Heart left ventricle (tissue), 16 donors: ENCODE measurements at regions not wholly inside any gene's neighbourhood (a gene's known extent, or its start where the extent isn't known, plus 50 kb on each side); places are given as distances from the start of the nearest gene placed in this dataset.
A peak's percentile ranks its signal among the peaks of the same experiment; 100 is the strongest.

Source experiments
- ATAC-seq, 4 donors: fragments of 200-7000 bp; cut with Tn5 transposase; one replicate each; pipeline ENCODE4 v1.9.1; 2020 to 2022; ENCODE audit warnings: moderate library complexity in 4 of 4, mild to moderate bottlenecking in 3 of 4, moderate number of reproducible peaks in 1 of 4
- DNase-seq, 5 donors: peaks; one replicate each; pipeline ENCODE4 v3.0.0-alpha.2; 2020
- H3K27ac ChIP-seq, 12 donors: fragments of 200-600 bp; sonication (generic) in 4 of 12; one replicate each; pipeline versions ENCODE4 v1.5.0 to v1.8.0; 2016 to 2022; ENCODE audit warnings: mild to moderate bottlenecking in 2 of 12
- H3K27me3 ChIP-seq, 9 donors: fragments of 200-600 bp; sonication (generic) in 2 of 9; one replicate each; pipeline versions ENCODE4 v1.5.1 to v1.8.0; 2016 to 2022; ENCODE audit warnings: mild to moderate bottlenecking in 3 of 9
- H3K36me3 ChIP-seq, 9 donors: fragments of 200-600 bp; sonication (generic) in 2 of 9; one replicate each; pipeline versions ENCODE4 v1.5.0 to v1.8.0; 2018 to 2022; ENCODE audit warnings: mild to moderate bottlenecking in 2 of 9
- H3K4me1 ChIP-seq, 12 donors: fragments of 200-600 bp; sonication (generic) in 4 of 12; one replicate each; pipeline versions ENCODE4 v1.5.0 to v1.8.0; 2016 to 2022; ENCODE audit warnings: mild to moderate bottlenecking in 3 of 12
- H3K4me3 ChIP-seq, 12 donors: fragments of 200-600 bp; sonication (generic) in 4 of 12; one replicate each; pipeline versions ENCODE4 v1.5.0 to v1.8.0; 2017 to 2022; ENCODE audit warnings: mild to moderate bottlenecking in 9 of 12, moderate library complexity in 4 of 12
- H3K9me3 ChIP-seq, 12 donors: fragments of 200-600 bp; sonication (generic) in 4 of 12; one replicate each; pipeline versions ENCODE4 v1.5.0 to v1.8.0; 2016 to 2022; ENCODE audit warnings: mild to moderate bottlenecking in 1 of 12
- POLR2A ChIP-seq, 2 donors: fragments of 450-650 bp; IDR thresholded peaks; one replicate each; pipeline ENCODE4 v1.6.1; 2017; ENCODE audit warnings: antibody characterized with exemption in 2 of 2, mild to moderate bottlenecking in 2 of 2, moderate library complexity in 2 of 2
- WGBS, 4 donors: extraction: QIAGEN DNeasy Blood & Tissue Kit in 2 of 4; methylation state at CpG; one replicate each; pipeline versions ENCODE4 v1.1.5 to v1.1.7; 2013 to 2018; 5-methylcytosine and 5-hydroxymethylcytosine counted together
- intact Hi-C, 10 donors: fragments of 100-400 bp; cut with DNase I; formaldehyde crosslinking; loops; one replicate each; pipeline versions ENCODE4 v1.11.1 to v1.14.2; 2022
- TF ChIP-seq, protein P1 (sequence below), 12 donors: fragments of 200-600 bp; sonication (generic) in 4 of 12; IDR thresholded peaks; one replicate each; pipeline versions ENCODE4 v1.5.0 to v1.8.0; 2018 to 2022; ENCODE audit warnings: antibody characterized with exemption in 12 of 12, mild to moderate bottlenecking in 5 of 12
- donor health status: ischemic (EF 13 %, LVEDD 7.1; RV severe dilation, severe dysfunction).
- donor health status: healthy with polysubstance abuse.
- donor health status: DM: no; HTN: yes; CAD: no.
- donor health status: DM: no; HTN: no; CAD: no.
- donor health status: ischemic (EF 25% LVEDD 6.9; RV normal size, moderate dysfunction).
- donor health status: ischemic (EF 25% LVEDD 5.7; RV mildly dilated, moderate dysfunction).
- donor health status: healthy.
- donor health status: DM: yes; HTN: yes; CAD: no.
- donor health status: ischemic (EF 35%, LVEDD 5.7; RV mildly dilated, moderate dysfunction).
- donor health status: nonischemic (EF 11% LVEDD 7.7; RV severe dilation, severe dysfunction).
- donor health status: DM: yes; HTN: yes; CAD: no.
- donor health status: PGD.
- donor health status: ischemic (EF 29% LVEDD 5.4; RV normal size, mild dysfunction).
- donor health status: nonischemic (EF 23%, LVEDD 6.1; RV moderate dilation, normal function).

DNA sequence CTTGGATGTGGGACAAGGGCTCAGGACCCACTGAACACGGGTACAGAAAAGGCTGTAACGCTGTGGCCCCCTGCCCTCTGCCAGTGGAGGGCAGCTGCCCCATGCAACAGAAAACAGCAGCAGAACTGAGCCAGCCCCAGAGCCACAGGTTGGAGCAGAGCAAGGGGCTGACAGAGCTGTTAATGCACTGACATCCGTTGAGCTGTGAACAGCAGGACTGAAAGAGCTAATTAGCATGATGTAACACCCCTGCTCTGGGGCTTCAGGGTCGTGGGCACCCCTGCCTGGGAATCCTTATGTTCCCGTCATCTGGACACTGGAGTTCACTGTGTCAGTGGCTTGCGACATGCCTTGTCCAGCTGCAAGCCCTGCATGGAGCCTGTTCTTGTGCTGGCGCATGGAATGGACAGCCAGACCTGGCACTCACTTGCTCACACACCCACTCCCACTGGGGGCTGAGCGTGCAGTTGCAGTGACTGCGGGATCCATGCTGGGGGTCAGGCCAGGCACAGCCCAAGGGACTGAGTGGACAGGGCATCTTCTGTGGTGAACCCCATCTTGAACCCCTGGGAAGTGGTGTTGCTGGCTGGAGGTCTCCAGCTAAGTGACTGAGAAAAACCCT is 293.7 kb downstream of the DNAJB9 start:
- Histone ChIP-seq H3K27ac (no peak overlapping the region), H3K4me3 (no peak overlapping the region), H3K27me3 (no peaks in the 10 kb centered on the region), H3K9me3 (peaks cover 0 to 25% (median 9%) of the 10 kb centered on the region in 12 donors), H3K36me3 (no peaks in the 10 kb centered on the region), H3K4me1 (no peaks in the 10 kb centered on the region)
- no peak for DNase-seq
- no peak for ATAC-seq
- WGBS, 4 donors, result 69 to 86% (median 81%) methylated on average over 4 to 9 of the region's 9 CpGs
- TF ChIP-seq POLR2A (IDR thresholded peaks at IDR 0.05), result no peak
- TF ChIP-seq, protein P1, sequence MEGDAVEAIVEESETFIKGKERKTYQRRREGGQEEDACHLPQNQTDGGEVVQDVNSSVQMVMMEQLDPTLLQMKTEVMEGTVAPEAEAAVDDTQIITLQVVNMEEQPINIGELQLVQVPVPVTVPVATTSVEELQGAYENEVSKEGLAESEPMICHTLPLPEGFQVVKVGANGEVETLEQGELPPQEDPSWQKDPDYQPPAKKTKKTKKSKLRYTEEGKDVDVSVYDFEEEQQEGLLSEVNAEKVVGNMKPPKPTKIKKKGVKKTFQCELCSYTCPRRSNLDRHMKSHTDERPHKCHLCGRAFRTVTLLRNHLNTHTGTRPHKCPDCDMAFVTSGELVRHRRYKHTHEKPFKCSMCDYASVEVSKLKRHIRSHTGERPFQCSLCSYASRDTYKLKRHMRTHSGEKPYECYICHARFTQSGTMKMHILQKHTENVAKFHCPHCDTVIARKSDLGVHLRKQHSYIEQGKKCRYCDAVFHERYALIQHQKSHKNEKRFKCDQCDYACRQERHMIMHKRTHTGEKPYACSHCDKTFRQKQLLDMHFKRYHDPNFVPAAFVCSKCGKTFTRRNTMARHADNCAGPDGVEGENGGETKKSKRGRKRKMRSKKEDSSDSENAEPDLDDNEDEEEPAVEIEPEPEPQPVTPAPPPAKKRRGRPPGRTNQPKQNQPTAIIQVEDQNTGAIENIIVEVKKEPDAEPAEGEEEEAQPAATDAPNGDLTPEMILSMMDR (IDR thresholded peaks at IDR 0.05), result no peak
- intact Hi-C loops, result no loop called here

DNA sequence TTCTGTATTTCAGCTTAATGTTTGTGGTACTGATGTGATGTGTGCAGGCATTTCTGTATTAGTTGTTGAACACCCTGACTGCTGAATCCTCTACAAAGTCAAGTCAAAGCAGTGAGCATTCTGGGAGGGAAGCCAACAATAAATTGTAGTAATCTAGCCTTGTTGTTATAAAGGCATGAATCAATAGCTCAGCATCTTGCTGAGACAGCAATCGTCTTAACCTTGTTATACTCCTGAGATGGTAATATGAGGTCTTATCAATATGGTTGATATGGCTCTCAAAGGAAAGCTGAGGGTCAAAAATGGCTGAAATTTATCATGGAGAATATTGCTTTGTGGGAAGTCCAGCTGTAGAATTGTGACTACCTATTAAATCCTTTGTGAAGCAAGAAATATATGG is 299.4 kb downstream of the DNAJB9 start:
- H3K9me3 ChIP-seq, result peaks cover 0 to 43% (median 13%) of the 10 kb centered on the region in 12 donors
- no peak overlapping the region for H3K4me3 ChIP-seq
- H3K36me3 ChIP-seq, result no peaks in the 10 kb centered on the region
- DNase-seq (no peak), ATAC-seq (no peak)
- no peak overlapping the region for H3K27ac ChIP-seq
- TF ChIP-seq, protein P1 (IDR thresholded peaks at IDR 0.05), result no peak
- no peak for TF ChIP-seq POLR2A (IDR thresholded peaks at IDR 0.05)
- no peaks in the 10 kb centered on the region for H3K4me1 ChIP-seq
- intact Hi-C loops, result no loop called here
- no peaks in the 10 kb centered on the region for H3K27me3 ChIP-seq
- WGBS, 4 donors, result 45 to 62% (median 54%) methylated on average over 1 of the region's 1 CpG

DNA sequence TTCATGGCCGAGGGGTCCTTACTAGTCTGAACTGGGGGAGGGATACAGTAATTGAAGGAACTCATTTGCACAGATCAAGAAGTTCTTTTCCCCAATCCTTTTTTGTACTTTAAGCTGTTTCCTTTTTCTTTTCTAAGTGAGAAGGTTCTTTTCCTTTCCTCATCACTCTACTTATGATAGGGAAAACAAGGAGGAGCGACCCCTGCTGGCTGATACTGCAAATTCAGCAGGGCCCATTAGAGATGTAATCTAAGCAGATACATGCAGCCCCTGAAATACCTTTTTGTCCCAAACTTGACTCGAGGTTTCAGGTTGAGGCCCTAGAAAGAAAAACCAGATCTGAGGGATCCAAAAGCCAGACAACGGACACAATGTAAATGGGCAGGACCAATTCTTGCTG is 305.5 kb downstream of the DNAJB9 start:
- Histone ChIP-seq H3K9me3 (peaks cover 0 to 39% (median 13%) of the 10 kb centered on the region in 12 donors), H3K27me3 (no peaks in the 10 kb centered on the region), H3K4me1 (no peaks in the 10 kb centered on the region), H3K27ac (no peak overlapping the region), H3K36me3 (no peaks in the 10 kb centered on the region), H3K4me3 (no peak overlapping the region)
- intact Hi-C loops, result no loop called here
- DNase-seq (no peak), ATAC-seq (no peak)
- 51 to 61% (median 58%) methylated on average over 4 of the region's 4 CpGs for WGBS, 4 donors
- no peak for TF ChIP-seq POLR2A (IDR thresholded peaks at IDR 0.05)
- TF ChIP-seq, protein P1 (IDR thresholded peaks at IDR 0.05), result peak in 1 of 12 donors; percentile 10

DNA sequence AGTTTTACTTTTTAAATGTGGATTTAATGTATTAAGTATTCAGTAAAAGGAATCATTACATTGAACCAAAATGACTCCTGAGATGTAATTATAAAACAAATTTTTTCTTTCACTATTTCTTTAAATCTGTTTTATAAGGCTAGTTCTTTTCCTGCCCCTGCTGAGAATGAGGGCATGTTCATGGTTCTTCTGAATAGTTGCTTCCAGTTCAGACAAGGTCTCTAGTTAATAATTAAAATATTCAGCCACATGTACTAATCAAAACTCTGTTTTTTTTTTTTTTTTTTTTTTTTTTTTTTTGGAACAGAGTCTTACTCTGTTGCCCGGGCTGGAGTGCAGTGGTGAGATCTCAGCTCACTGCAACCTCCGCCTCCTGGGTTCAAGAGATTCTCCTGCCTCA is 321.2 kb downstream of the DNAJB9 start:
- Histone ChIP-seq H3K36me3 (no peaks in the 10 kb centered on the region), H3K27me3 (no peaks in the 10 kb centered on the region), H3K9me3 (peaks cover 0 to 18% (median 0%) of the 10 kb centered on the region in 12 donors), H3K4me3 (no peak overlapping the region), H3K27ac (no peak overlapping the region), H3K4me1 (no peaks in the 10 kb centered on the region)
- 65 to 88% (median 78%) methylated on average over 2 of the region's 2 CpGs for WGBS, 4 donors
- DNase-seq (no peak), ATAC-seq (no peak)
- intact Hi-C loops, result no loop called here
- TF ChIP-seq, protein P1 (IDR thresholded peaks at IDR 0.05), result no peak
- no peak for TF ChIP-seq POLR2A (IDR thresholded peaks at IDR 0.05)
